22Rv1 (cell line): ENCODE measurements at regions not wholly inside any gene's neighbourhood (a gene's known extent, or its start where the extent isn't known, plus 50 kb on each side); places are given as distances from the start of the nearest gene placed in this dataset.

Experiments
- ZFX ChIP-seq: fragments of 450-650 bp; IDR thresholded peaks from 2 replicates; pipeline ENCODE4 v1.6.1; 2017; ENCODE audit warnings: antibody characterized with exemption, borderline replicate concordance
- TF ChIP-seq, protein P1 (sequence below): fragments of 450-650 bp; IDR thresholded peaks from 2 replicates; pipeline ENCODE4 v1.5.1; 2017; ENCODE audit warnings: mild to moderate bottlenecking

- TF ChIP-seq, protein P1, sequence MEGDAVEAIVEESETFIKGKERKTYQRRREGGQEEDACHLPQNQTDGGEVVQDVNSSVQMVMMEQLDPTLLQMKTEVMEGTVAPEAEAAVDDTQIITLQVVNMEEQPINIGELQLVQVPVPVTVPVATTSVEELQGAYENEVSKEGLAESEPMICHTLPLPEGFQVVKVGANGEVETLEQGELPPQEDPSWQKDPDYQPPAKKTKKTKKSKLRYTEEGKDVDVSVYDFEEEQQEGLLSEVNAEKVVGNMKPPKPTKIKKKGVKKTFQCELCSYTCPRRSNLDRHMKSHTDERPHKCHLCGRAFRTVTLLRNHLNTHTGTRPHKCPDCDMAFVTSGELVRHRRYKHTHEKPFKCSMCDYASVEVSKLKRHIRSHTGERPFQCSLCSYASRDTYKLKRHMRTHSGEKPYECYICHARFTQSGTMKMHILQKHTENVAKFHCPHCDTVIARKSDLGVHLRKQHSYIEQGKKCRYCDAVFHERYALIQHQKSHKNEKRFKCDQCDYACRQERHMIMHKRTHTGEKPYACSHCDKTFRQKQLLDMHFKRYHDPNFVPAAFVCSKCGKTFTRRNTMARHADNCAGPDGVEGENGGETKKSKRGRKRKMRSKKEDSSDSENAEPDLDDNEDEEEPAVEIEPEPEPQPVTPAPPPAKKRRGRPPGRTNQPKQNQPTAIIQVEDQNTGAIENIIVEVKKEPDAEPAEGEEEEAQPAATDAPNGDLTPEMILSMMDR: no peak
- no peak for TF ChIP-seq ZFX
These were observed 95.1 kb downstream of the GLRX3 start for GRCh38 chr10:130231251-130231741.
